SU-DHL-6 (cell line): ENCODE measurements at regions not wholly inside any gene's neighbourhood (a gene's known extent, or its start where the extent isn't known, plus 50 kb on each side); places are given as distances from the start of the nearest gene placed in this dataset.

Source experiments
- H2AFZ ChIP-seq: fragments of 200-600 bp; sonication (generic); 2 replicates; pipeline ENCODE4 v1.6.1; 2014; ENCODE audit warnings: low read depth, mild to moderate bottlenecking, moderate library complexity, mixed read lengths, antibody characterized with exemption, low read length; ENCODE audit not compliant: severe bottlenecking
- H3F3A ChIP-seq: fragments of 200-600 bp; shearing (Covaris generic); 2 replicates; pipeline ENCODE4 v1.6.0; 2016; ENCODE audit warnings: antibody characterized with exemption, mild to moderate bottlenecking; ENCODE audit not compliant: insufficient read depth
- H3K27ac ChIP-seq: fragments of 200-600 bp; sonication (generic); 2 replicates; pipeline ENCODE4 v1.5.1; 2016; ENCODE audit warnings: low read depth, mild to moderate bottlenecking, low read length, moderate library complexity, mixed read lengths
- H3K27me3 ChIP-seq: fragments of 200-600 bp; sonication (generic), shearing (Covaris generic); 2 replicates; pipeline ENCODE4 v1.6.0; 2014; ENCODE audit warnings: mild to moderate bottlenecking, low read length
- H3K36me3 ChIP-seq: fragments of 200-600 bp; sonication (generic); 2 replicates; pipeline ENCODE4 v1.6.1; 2014; ENCODE audit warnings: mild to moderate bottlenecking, low read length, mixed read lengths
- H3K4me2 ChIP-seq: fragments of 300-600, 200-600 bp; shearing (Covaris generic), sonication (generic); 2 replicates; pipeline ENCODE4 v1.6.0; 2014; ENCODE audit warnings: low read length, low read depth, mild to moderate bottlenecking; ENCODE audit not compliant: poor library complexity, severe bottlenecking
- H3K4me3 ChIP-seq: fragments of 200-600 bp; sonication (generic); 2 replicates; pipeline ENCODE4 v1.5.1; 2014; ENCODE audit warnings: antibody characterized with exemption, low read length, mild to moderate bottlenecking, mixed read lengths; ENCODE audit not compliant: insufficient read depth, poor library complexity, severe bottlenecking
- H3K79me2 ChIP-seq: fragments of 200-600 bp; sonication (generic); 2 replicates; pipeline ENCODE4 v1.6.1; 2014; ENCODE audit warnings: mild to moderate bottlenecking, low read length, moderate library complexity; ENCODE audit not compliant: insufficient read depth
- H3K9ac ChIP-seq: fragments of 200-600 bp; sonication (generic); 2 replicates; pipeline ENCODE4 v1.7.0; 2014; ENCODE audit warnings: mild to moderate bottlenecking, low read length
- H3K9me2 ChIP-seq: fragments of 200-600 bp; sonication (generic); replicated peaks from 2 replicates; pipeline ENCODE4 v1.6.1; 2014; ENCODE audit warnings: low read length; ENCODE audit not compliant: insufficient read depth
- H3K9me3 ChIP-seq: fragments of 200-600 bp; sonication (generic); 2 replicates; pipeline ENCODE4 v1.6.1; 2014; ENCODE audit warnings: low read length, mixed read lengths; ENCODE audit not compliant: insufficient read depth
- H4K20me1 ChIP-seq: fragments of 200-600 bp; sonication (generic); 2 replicates; pipeline ENCODE4 v1.6.1; 2014; ENCODE audit warnings: low read depth, mild to moderate bottlenecking, antibody characterized with exemption, low read length, moderate library complexity, mixed read lengths
- EZH2phosphoT487 ChIP-seq: fragments of 200-600 bp; sonication (generic), shearing (Covaris generic); conservative IDR thresholded peaks from 2 replicates; pipeline ENCODE4 v1.6.1; 2018; ENCODE audit warnings: mild to moderate bottlenecking, antibody characterized with exemption, low read length, moderate library complexity, mixed read lengths
- TF ChIP-seq, protein P1 (sequence below): fragments of 200-600 bp; sonication (generic); IDR thresholded peaks from one replicate; pipeline ENCODE4 v1.5.1; 2017; ENCODE audit warnings: antibody characterized with exemption, mild to moderate bottlenecking, low read length, moderate library complexity; ENCODE audit not compliant: insufficient read depth, poor library complexity, severe bottlenecking

DNA sequence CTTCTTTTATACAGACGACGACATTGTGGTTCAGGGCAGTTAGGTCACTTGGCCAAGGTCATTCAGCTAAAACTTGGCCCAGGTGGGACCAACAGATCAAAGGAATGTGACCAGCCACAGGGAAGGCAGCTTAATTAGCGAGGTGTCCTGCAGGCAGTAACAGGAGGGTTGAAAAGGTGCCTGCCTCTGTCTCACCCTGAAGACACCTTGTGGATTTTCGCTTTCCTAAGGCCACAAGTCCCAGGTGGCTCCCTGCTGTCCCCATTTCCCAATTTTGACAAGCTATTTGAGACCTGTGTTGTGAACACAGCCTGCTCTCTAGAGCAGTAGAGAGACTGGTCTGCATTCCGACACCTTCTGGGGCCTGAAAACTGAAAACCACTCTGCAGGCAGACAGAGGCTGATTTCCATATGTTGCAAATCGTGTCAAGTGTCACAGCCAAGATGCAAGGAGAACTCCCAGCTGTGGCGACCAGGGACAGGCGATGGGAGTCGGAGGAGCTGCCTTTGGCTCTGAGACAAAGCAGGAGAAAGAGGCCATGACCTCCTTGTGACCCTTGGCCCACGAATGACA lies 593.1 kb upstream of the CDH5 start:
- no peak overlapping the region for H3K4me2 ChIP-seq
- TF ChIP-seq EZH2phosphoT487 = no peak
- TF ChIP-seq, protein P1, sequence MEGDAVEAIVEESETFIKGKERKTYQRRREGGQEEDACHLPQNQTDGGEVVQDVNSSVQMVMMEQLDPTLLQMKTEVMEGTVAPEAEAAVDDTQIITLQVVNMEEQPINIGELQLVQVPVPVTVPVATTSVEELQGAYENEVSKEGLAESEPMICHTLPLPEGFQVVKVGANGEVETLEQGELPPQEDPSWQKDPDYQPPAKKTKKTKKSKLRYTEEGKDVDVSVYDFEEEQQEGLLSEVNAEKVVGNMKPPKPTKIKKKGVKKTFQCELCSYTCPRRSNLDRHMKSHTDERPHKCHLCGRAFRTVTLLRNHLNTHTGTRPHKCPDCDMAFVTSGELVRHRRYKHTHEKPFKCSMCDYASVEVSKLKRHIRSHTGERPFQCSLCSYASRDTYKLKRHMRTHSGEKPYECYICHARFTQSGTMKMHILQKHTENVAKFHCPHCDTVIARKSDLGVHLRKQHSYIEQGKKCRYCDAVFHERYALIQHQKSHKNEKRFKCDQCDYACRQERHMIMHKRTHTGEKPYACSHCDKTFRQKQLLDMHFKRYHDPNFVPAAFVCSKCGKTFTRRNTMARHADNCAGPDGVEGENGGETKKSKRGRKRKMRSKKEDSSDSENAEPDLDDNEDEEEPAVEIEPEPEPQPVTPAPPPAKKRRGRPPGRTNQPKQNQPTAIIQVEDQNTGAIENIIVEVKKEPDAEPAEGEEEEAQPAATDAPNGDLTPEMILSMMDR = no peak
- no peak overlapping the region for H3K27ac ChIP-seq

DNA sequence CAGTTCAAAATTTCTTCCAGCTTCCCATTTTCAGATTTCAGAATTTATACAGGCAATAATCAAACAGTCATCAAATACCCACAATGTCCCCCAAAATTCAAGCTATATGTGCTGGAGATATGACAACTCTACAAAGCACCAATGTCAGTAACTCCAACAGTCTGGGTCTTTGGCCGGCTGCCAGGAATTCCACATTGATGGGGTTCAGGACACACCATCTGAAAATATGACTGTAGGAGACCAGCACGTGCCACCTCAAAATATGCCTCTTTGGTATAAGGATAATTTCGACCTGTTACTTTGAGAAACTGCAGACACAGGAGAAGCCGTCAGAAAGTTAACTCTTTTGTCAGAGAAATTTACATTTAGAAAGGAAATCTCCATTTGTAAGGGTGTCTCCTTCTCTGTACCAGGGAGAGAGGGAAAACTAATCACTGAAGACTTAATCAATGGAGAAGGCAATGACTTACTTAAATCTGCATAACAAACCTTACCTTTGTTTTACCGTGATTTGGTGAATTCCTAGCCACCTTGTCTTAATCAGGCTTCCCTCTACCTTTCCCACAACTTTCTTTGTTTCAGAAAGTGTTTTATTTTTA lies 594.3 kb upstream of the CDH5 start:
- Histone ChIP-seq H3K9ac (no peak overlapping the region), H3K27ac (no peak overlapping the region), H4K20me1 (no peaks in the 10 kb centered on the region), H3K9me3 (peaks cover 10% of the 10 kb centered on the region; the same call in 1 of the 2 replicates), H3K4me3 (no peak overlapping the region), H3K9me2 (no peaks in the 10 kb centered on the region), H3K4me2 (no peak overlapping the region), H3F3A (no peaks in the 10 kb centered on the region), H3K79me2 (no peaks in the 10 kb centered on the region), H3K36me3 (no peaks in the 10 kb centered on the region), H2AFZ (no peak overlapping the region), H3K27me3 (no peaks in the 10 kb centered on the region)
- TF ChIP-seq EZH2phosphoT487 = no peak
- TF ChIP-seq, protein P1 = no peak

More for the DNA sequence above, 593.1 kb upstream of the CDH5 start:
- Histone ChIP-seq H3K36me3 (no peaks in the 10 kb centered on the region), H3K9me2 (no peaks in the 10 kb centered on the region), H4K20me1 (no peaks in the 10 kb centered on the region), H3K4me3 (no peak overlapping the region), H3K27me3 (no peaks in the 10 kb centered on the region), H3K79me2 (no peaks in the 10 kb centered on the region), H3K9me3 (peaks cover 10% of the 10 kb centered on the region; the same call in 1 of the 2 replicates), H3F3A (no peaks in the 10 kb centered on the region), H2AFZ (no peak overlapping the region), H3K9ac (no peak overlapping the region)

DNA sequence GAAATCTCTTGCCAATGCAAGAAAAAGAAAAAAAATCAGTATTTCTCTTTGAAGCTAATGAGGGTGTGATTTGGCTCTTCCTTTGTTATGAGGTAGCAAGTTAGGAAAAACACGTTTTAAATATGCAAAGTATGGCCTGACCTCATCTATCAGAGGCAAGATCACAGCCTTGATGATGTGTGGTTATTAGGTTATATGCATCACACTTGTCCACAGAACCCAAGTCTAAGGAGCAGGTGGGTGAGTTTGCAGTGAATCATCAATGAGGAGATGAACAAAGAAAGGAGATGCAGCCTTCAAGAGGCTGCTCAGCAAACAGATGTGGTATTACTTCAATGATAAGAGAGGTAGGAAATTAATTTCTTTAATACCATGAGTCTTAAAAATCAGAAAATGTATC lies 594.8 kb upstream of the CDH5 start:
- H2AFZ ChIP-seq = no peak overlapping the region
- H3K9me2 ChIP-seq = no peaks in the 10 kb centered on the region
- H3K27me3 ChIP-seq = no peaks in the 10 kb centered on the region
- H3F3A ChIP-seq = no peaks in the 10 kb centered on the region
- no peaks in the 10 kb centered on the region for H4K20me1 ChIP-seq
- H3K79me2 ChIP-seq = no peaks in the 10 kb centered on the region
- H3K9ac ChIP-seq = no peak overlapping the region
- TF ChIP-seq, protein P1 = no peak
- no peak for TF ChIP-seq EZH2phosphoT487
- peaks cover 10% of the 10 kb centered on the region; the same call in 1 of the 2 replicates for H3K9me3 ChIP-seq
- H3K36me3 ChIP-seq = no peaks in the 10 kb centered on the region
- H3K27ac ChIP-seq = no peak overlapping the region
- H3K4me2 ChIP-seq = no peak overlapping the region
- no peak overlapping the region for H3K4me3 ChIP-seq
